ENCODE measurements at regions not wholly inside any gene's neighbourhood (a gene's known extent, or its start where the extent isn't known, plus 50 kb on each side); places are given as distances from the start of the nearest gene placed in this dataset.

DNA sequence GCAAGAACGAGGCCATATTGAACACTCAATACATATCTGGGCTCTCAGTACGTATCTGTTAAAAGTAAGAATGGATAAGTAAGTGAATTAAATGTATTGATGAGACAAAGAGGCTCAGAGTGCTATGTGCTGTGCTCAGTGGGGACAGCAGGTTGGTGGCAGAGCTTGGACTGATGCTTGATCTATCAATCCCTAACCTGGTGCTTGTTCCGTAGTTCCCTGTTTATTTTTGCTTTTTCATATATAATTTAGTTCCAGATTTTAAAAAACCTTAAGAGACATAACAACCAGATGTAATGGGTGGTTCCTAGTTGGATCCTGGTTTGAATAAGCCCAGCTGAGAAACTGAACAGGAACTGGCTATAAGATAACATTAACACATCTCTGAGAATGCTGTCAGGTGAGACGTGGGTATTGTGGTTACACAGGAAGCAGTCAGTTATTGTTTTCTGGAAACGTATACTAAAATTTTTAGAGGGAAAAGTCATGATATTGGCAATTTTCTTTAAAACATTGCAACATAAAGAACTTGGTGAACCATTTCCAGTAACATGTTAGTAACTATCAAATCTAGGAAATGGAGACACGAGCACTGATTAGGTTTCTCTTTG is 120.5 kb downstream of the FOXB1 start:
- H3K27ac ChIP-seq (ENCODE audit: low read length) = no peak overlapping the region
- H3K36me3 ChIP-seq (ENCODE audit: control insufficient read depth in 1 of 2, insufficient read depth in 2 of 2, low read length in 2 of 2) = no peaks in the 10 kb centered on the region
- no peak overlapping the region for H3K4me3 ChIP-seq (ENCODE audit: low read depth in 1 of 2, low read length in 2 of 2)
- H3K4me1 ChIP-seq (ENCODE audit: control insufficient read depth in 1 of 2, insufficient read depth in 2 of 2, low read length in 2 of 2) = peaks cover 0 to 8% of the 10 kb centered on the region in 2 donors
- no peaks in the 10 kb centered on the region for H3K27me3 ChIP-seq (ENCODE audit: low read depth, low read length)
- H3K9me3 ChIP-seq (ENCODE audit: control insufficient read depth in 1 of 2, low read length in 2 of 2) = no peaks in the 10 kb centered on the region

DNA sequence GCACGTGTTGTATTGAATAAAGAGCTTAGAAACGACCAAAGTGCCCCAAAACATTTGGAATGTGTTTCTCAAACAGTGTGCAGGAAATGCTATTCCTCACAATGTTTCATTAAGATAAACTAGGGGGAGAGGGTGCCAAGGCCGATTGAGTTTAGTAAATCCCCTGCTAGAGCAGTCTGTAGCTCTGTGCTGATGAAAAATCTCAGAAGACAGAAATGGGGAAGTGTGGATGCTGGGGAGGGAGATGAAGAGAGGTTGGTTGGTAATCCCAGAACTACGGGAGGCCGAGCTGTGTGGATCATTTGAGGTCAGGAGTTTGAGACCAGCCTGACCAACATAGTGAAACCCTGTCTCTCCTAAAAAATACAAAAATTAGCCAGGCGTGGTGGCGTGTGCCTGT is 121.2 kb downstream of the FOXB1 start:
- H3K27me3 ChIP-seq (ENCODE audit: low read depth, low read length) = no peaks in the 10 kb centered on the region
- H3K36me3 ChIP-seq (ENCODE audit: control insufficient read depth in 1 of 2, insufficient read depth in 2 of 2, low read length in 2 of 2) = no peaks in the 10 kb centered on the region
- peaks cover 0 to 8% of the 10 kb centered on the region in 2 donors for H3K4me1 ChIP-seq (ENCODE audit: control insufficient read depth in 1 of 2, insufficient read depth in 2 of 2, low read length in 2 of 2)
- no peak overlapping the region for H3K27ac ChIP-seq (ENCODE audit: low read length)
- no peaks in the 10 kb centered on the region for H3K9me3 ChIP-seq (ENCODE audit: control insufficient read depth in 1 of 2, low read length in 2 of 2)
- no peak overlapping the region for H3K4me3 ChIP-seq (ENCODE audit: low read depth in 1 of 2, low read length in 2 of 2)

DNA sequence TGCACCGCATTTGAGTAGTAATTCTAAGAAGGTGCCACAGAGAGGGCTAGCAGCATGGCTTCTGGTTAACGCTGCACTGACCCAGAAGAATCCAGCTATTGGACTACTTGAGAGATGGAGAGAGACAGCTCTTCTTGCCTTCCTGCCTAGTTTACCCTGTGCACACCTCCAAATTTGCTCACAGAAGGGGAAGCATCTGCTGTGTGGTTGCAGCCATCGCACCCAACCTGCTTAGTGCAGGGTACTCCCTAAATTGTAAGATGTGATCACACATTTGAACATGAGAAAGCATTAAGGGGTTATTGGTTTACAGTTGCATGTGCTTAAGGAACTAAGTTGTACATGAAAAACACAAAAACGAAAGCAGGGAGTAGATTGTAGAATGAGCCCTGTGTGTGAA is 122.1 kb downstream of the FOXB1 start:
- no peaks in the 10 kb centered on the region for H3K27me3 ChIP-seq (ENCODE audit: low read depth, low read length)
- H3K4me1 ChIP-seq (ENCODE audit: control insufficient read depth in 1 of 2, insufficient read depth in 2 of 2, low read length in 2 of 2) = peaks cover 0 to 8% of the 10 kb centered on the region in 2 donors
- H3K9me3 ChIP-seq (ENCODE audit: control insufficient read depth in 1 of 2, low read length in 2 of 2) = no peaks in the 10 kb centered on the region
- H3K27ac ChIP-seq (ENCODE audit: low read length) = no peak overlapping the region
- no peak overlapping the region for H3K4me3 ChIP-seq (ENCODE audit: low read depth in 1 of 2, low read length in 2 of 2)
- no peaks in the 10 kb centered on the region for H3K36me3 ChIP-seq (ENCODE audit: control insufficient read depth in 1 of 2, insufficient read depth in 2 of 2, low read length in 2 of 2)

DNA sequence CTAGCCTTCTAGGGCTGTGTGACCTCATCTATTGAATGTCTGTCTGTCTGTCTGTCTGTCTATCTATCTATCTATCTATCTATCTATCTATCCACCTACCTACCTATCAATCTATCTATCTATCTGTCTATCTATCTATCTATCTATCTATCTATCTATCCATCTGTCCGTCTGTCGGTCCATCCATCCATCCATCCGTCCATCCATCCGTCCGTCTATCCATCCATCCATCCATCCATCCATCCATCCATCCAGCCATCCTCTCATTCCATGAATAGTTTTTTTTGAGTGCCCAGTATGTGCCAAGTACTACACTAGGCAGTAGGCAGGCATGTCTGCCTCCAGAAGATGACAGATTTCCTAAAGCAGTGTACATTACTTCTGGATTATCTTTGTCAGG is 122.5 kb downstream of the FOXB1 start:
- no peak overlapping the region for H3K27ac ChIP-seq (ENCODE audit: low read length)
- H3K27me3 ChIP-seq (ENCODE audit: low read depth, low read length) = no peaks in the 10 kb centered on the region
- no peaks in the 10 kb centered on the region for H3K36me3 ChIP-seq (ENCODE audit: control insufficient read depth in 1 of 2, insufficient read depth in 2 of 2, low read length in 2 of 2)
- H3K4me3 ChIP-seq (ENCODE audit: low read depth in 1 of 2, low read length in 2 of 2) = peak overlapping the region in 1 of 2 donors; percentile 73
- H3K4me1 ChIP-seq (ENCODE audit: control insufficient read depth in 1 of 2, insufficient read depth in 2 of 2, low read length in 2 of 2) = peaks cover 0 to 8% of the 10 kb centered on the region in 2 donors
- H3K9me3 ChIP-seq (ENCODE audit: control insufficient read depth in 1 of 2, low read length in 2 of 2) = no peaks in the 10 kb centered on the region

DNA sequence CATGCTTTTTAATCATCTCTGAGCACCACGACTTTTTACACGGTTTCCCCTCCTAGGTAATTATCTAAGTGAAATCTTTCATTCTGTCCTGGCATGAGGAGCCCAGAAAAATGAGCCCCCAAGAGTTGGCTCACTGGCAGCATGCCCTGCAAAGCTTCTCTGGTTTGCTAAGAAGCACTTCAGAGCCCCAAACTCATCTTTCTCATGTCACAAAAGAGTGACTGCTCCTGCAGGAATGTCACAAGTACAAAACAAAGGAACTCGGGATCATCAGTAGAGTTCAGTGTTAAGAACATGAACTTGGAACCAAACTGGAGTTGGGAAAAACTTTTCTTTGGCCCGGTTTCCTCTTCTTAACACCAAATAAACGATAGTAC is 123.9 kb downstream of the FOXB1 start:
- no peaks in the 10 kb centered on the region for H3K27me3 ChIP-seq (ENCODE audit: low read depth, low read length)
- H3K4me3 ChIP-seq (ENCODE audit: low read depth in 1 of 2, low read length in 2 of 2) = peak overlapping the region; percentile 73 to 76
- H3K36me3 ChIP-seq (ENCODE audit: control insufficient read depth in 1 of 2, insufficient read depth in 2 of 2, low read length in 2 of 2) = no peaks in the 10 kb centered on the region
- H3K4me1 ChIP-seq (ENCODE audit: control insufficient read depth in 1 of 2, insufficient read depth in 2 of 2, low read length in 2 of 2) = peaks cover 0 to 8% of the 10 kb centered on the region in 2 donors
- peak overlapping the region; percentile 68 for H3K27ac ChIP-seq (ENCODE audit: low read length)
- H3K9me3 ChIP-seq (ENCODE audit: control insufficient read depth in 1 of 2, low read length in 2 of 2) = no peaks in the 10 kb centered on the region

DNA sequence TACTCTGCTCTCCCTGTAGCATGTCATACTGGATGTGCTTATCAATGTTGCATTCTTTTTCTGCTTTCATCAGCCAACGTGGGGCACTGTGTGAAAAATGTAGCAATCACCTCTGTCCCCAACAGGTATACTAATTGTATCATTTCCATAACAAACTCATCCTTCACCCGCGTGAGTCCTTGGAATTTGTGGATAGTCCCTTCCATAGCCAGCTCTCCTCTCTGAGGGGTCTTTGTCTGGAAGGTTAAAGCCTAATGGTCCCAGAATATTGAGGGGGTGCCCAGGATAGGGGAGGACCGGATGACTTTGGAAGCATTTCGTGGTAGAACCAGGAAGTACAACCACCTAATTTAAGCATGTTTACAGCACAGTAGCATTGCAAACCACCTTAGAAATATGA is 124.6 kb downstream of the FOXB1 start:
- peaks cover 0 to 8% of the 10 kb centered on the region in 2 donors for H3K4me1 ChIP-seq (ENCODE audit: control insufficient read depth in 1 of 2, insufficient read depth in 2 of 2, low read length in 2 of 2)
- no peaks in the 10 kb centered on the region for H3K36me3 ChIP-seq (ENCODE audit: control insufficient read depth in 1 of 2, insufficient read depth in 2 of 2, low read length in 2 of 2)
- H3K4me3 ChIP-seq (ENCODE audit: low read depth in 1 of 2, low read length in 2 of 2) = peak overlapping the region in 1 of 2 donors; percentile 76
- H3K9me3 ChIP-seq (ENCODE audit: control insufficient read depth in 1 of 2, low read length in 2 of 2) = no peaks in the 10 kb centered on the region
- no peak overlapping the region for H3K27ac ChIP-seq (ENCODE audit: low read length)
- H3K27me3 ChIP-seq (ENCODE audit: low read depth, low read length) = no peaks in the 10 kb centered on the region

DNA sequence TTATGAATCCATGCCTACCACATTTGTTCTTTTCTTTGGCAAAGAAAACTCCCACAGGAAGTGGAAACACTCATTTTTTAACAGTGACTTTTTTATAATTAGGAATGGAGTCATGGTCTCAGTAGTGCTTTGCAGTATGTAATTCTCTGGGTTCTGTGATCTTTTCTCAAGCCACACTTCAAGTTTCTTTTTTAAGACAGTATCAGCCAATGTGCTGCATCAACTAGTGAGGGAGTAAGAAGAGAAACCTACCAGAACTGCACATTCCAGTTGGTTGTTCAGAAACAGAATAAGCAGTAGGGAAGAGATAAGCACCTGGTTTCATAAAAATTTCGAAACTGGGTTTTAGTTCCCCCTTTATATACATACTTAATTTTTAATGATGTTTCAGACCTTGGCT is 126.3 kb downstream of the FOXB1 start:
- Histone ChIP-seq H3K4me3 (ENCODE audit: low read depth in 1 of 2, low read length in 2 of 2) (no peak overlapping the region), H3K4me1 (ENCODE audit: control insufficient read depth in 1 of 2, insufficient read depth in 2 of 2, low read length in 2 of 2) (peaks cover 0 to 8% of the 10 kb centered on the region in 2 donors), H3K27me3 (ENCODE audit: low read depth, low read length) (no peaks in the 10 kb centered on the region), H3K9me3 (ENCODE audit: control insufficient read depth in 1 of 2, low read length in 2 of 2) (no peaks in the 10 kb centered on the region), H3K36me3 (ENCODE audit: control insufficient read depth in 1 of 2, insufficient read depth in 2 of 2, low read length in 2 of 2) (no peaks in the 10 kb centered on the region), H3K27ac (ENCODE audit: low read length) (no peak overlapping the region)

DNA sequence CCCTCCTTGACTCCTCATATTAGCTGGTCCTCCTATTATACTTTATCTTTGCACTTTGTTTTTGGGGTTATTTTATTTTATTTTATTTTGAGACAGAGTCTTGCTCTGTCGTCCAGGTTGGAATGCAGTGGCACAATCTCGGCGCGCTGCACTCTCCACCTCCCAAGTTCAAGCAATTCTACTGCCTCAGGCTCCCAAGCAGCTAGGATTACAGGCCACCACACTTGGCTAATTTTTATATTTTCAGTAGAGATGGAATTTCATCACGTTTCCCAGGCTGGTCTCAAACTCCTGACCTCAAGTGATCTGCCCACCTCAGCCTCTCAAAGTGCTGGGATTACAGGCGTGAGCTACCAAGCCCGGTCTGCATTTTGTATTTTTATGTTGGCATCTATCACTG is 126.7 kb downstream of the FOXB1 start:
- no peak overlapping the region for H3K4me3 ChIP-seq (ENCODE audit: low read depth in 1 of 2, low read length in 2 of 2)
- peaks cover 0 to 8% of the 10 kb centered on the region in 2 donors for H3K4me1 ChIP-seq (ENCODE audit: control insufficient read depth in 1 of 2, insufficient read depth in 2 of 2, low read length in 2 of 2)

DNA sequence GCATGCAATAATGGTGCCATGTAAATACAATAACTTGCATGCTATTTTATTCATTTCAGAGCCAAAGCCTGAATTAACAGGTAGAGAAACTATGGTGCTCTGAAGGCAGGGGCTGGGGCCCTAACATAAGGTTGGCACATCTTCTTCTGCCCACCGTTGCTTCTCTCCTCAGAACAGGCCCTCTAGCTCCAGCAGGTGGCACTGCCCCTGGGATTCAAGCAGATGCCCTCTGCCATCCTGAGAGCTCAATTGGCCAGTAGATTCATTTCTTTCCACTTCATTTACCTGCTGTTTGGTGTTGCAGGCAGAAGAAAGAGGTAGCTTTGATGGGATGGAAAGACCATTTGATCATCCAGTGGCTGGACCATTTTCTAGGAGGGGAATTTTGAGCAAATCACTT is 130.5 kb downstream of the FOXB1 start:
- no peak overlapping the region for H3K4me3 ChIP-seq (ENCODE audit: low read depth in 1 of 2, low read length in 2 of 2)
- no peaks in the 10 kb centered on the region for H3K36me3 ChIP-seq (ENCODE audit: control insufficient read depth in 1 of 2, insufficient read depth in 2 of 2, low read length in 2 of 2)
- H3K27ac ChIP-seq (ENCODE audit: low read length) = no peak overlapping the region
- H3K27me3 ChIP-seq (ENCODE audit: low read depth, low read length) = no peaks in the 10 kb centered on the region
- no peaks in the 10 kb centered on the region for H3K4me1 ChIP-seq (ENCODE audit: control insufficient read depth in 1 of 2, insufficient read depth in 2 of 2, low read length in 2 of 2)
- no peaks in the 10 kb centered on the region for H3K9me3 ChIP-seq (ENCODE audit: control insufficient read depth in 1 of 2, low read length in 2 of 2)

More for the DNA sequence above, 126.7 kb downstream of the FOXB1 start:
- Histone ChIP-seq H3K27ac (ENCODE audit: low read length) (no peak overlapping the region), H3K27me3 (ENCODE audit: low read depth, low read length) (no peaks in the 10 kb centered on the region), H3K9me3 (ENCODE audit: control insufficient read depth in 1 of 2, low read length in 2 of 2) (no peaks in the 10 kb centered on the region), H3K36me3 (ENCODE audit: control insufficient read depth in 1 of 2, insufficient read depth in 2 of 2, low read length in 2 of 2) (no peaks in the 10 kb centered on the region)

DNA sequence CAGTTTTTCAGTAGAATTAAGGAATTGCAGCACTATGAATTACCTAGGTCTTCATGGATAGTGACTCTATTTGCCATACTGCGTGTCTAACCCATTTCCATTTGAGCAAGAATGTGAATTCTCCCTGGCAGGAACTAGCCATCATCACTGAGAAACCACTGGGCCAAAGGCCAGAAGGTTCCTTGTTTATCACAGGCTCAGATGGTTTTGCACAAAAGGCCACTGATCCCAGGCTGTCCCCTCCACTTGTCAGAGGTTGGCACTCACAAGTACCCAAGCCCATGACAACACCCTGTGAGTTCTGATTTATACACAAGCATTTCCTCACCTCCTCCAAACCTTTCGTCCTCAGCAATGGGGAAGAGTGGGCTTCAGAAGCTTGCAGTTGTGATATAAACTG is 131.8 kb downstream of the FOXB1 start:
- Histone ChIP-seq H3K27me3 (ENCODE audit: low read depth, low read length) (no peaks in the 10 kb centered on the region), H3K9me3 (ENCODE audit: control insufficient read depth in 1 of 2, low read length in 2 of 2) (no peaks in the 10 kb centered on the region), H3K27ac (ENCODE audit: low read length) (no peak overlapping the region), H3K4me1 (ENCODE audit: control insufficient read depth in 1 of 2, insufficient read depth in 2 of 2, low read length in 2 of 2) (no peaks in the 10 kb centered on the region), H3K36me3 (ENCODE audit: control insufficient read depth in 1 of 2, insufficient read depth in 2 of 2, low read length in 2 of 2) (no peaks in the 10 kb centered on the region), H3K4me3 (ENCODE audit: low read depth in 1 of 2, low read length in 2 of 2) (no peak overlapping the region)

DNA sequence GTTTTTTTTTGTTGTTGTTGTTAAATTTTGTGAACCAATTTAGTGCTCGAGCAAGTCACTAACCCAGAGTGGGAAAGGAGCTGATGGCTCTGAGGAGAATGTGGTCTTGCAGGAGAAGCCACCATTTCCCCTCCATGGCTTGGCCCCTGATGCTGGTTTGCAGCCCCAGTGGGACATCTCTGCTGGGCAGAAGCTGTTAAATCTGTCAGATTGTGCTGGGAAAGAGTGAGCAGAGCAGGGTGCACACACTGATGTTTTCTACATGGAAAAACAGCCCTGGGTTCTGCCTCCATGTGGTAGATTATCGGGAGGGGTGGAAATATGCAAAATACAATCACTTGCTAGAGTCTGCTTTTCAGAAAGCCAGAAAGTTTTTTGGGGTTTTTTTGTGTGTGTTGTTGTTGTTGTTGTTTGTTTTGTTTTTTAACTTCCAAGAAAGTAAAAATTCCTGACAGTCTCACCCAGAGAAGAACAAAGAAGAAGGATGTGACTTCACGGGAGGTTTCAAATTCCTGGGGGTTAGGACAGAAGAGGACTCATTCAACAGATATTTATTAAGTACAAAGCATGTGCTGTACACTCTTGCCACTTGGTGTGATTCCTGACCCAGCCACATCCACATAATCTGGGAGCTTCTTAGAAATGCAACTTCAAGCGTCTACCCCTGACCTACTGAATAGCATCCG is 133.7 kb downstream of the FOXB1 start:
- Histone ChIP-seq H3K4me1 (ENCODE audit: control insufficient read depth in 1 of 2, insufficient read depth in 2 of 2, low read length in 2 of 2) (no peaks in the 10 kb centered on the region), H3K9me3 (ENCODE audit: control insufficient read depth in 1 of 2, low read length in 2 of 2) (no peaks in the 10 kb centered on the region), H3K36me3 (ENCODE audit: control insufficient read depth in 1 of 2, insufficient read depth in 2 of 2, low read length in 2 of 2) (no peaks in the 10 kb centered on the region), H3K27ac (ENCODE audit: low read length) (no peak overlapping the region), H3K4me3 (ENCODE audit: low read depth in 1 of 2, low read length in 2 of 2) (no peak overlapping the region), H3K27me3 (ENCODE audit: low read depth, low read length) (no peaks in the 10 kb centered on the region)
